ENCODE measurements at regions not wholly inside any gene's neighbourhood (a gene's known extent, or its start where the extent isn't known, plus 50 kb on each side); places are given as distances from the start of the nearest gene placed in this dataset.

GRCh38 chr2:2849464-2850217, 518.6 kb upstream of the MYT1L start:
- DNase-seq (ENCODE audit: low read depth, low spot score) = no peak

- peak; percentile 15 for DNase-seq (ENCODE audit: low read depth, low spot score)
Measured at GRCh38 chr2:2848621-2849333, 517.7 kb upstream of the MYT1L start.

- no peak for DNase-seq (ENCODE audit: low read depth, low spot score)
Measured at GRCh38 chr2:2848198-2848597, 517.1 kb upstream of the MYT1L start.

GRCh38 chr2:2847209-2847676, 516.2 kb upstream of the MYT1L start:
- DNase-seq (ENCODE audit: low read depth, low spot score) = peak; percentile 26

GRCh38 chr2:2846332-2847208, 515.5 kb upstream of the MYT1L start:
- peak; percentile 23 for DNase-seq (ENCODE audit: low read depth, low spot score)

- no peak for DNase-seq (ENCODE audit: low read depth, low spot score)
Measured at GRCh38 chr2:2845806-2846315, 514.8 kb upstream of the MYT1L start.

GRCh38 chr2:2845267-2845666, 514.2 kb upstream of the MYT1L start:
- DNase-seq (ENCODE audit: low read depth, low spot score) = no peak

GRCh38 chr2:2843969-2844548, 513.0 kb upstream of the MYT1L start:
- peak; percentile 34 for DNase-seq (ENCODE audit: low read depth, low spot score)

GRCh38 chr2:2842466-2842865, 511.4 kb upstream of the MYT1L start:
- DNase-seq (ENCODE audit: low read depth, low spot score) = no peak

GRCh38 chr2:2840681-2841300, 509.7 kb upstream of the MYT1L start:
- DNase-seq (ENCODE audit: low read depth, low spot score) = no peak

- DNase-seq (ENCODE audit: low read depth, low spot score) = no peak
Measured at GRCh38 chr2:2839782-2840531, 508.9 kb upstream of the MYT1L start.

GRCh38 chr2:2839393-2839781, 508.3 kb upstream of the MYT1L start:
- DNase-seq (ENCODE audit: low read depth, low spot score) = no peak

GRCh38 chr2:2838548-2838845, 507.4 kb upstream of the MYT1L start:
- no peak for DNase-seq (ENCODE audit: low read depth, low spot score)

GRCh38 chr2:2837746-2838547, 506.9 kb upstream of the MYT1L start:
- peak; percentile 31 for DNase-seq (ENCODE audit: low read depth, low spot score)

GRCh38 chr2:2836343-2837070, 505.4 kb upstream of the MYT1L start:
- DNase-seq (ENCODE audit: low read depth, low spot score) = no peak

GRCh38 chr2:2834516-2835254, 503.6 kb upstream of the MYT1L start:
- DNase-seq (ENCODE audit: low read depth, low spot score) = no peak

GRCh38 chr2:2834105-2834504, 503.0 kb upstream of the MYT1L start:
- DNase-seq (ENCODE audit: low read depth, low spot score) = no peak

GRCh38 chr2:2832657-2833056, 501.6 kb upstream of the MYT1L start:
- DNase-seq (ENCODE audit: low read depth, low spot score) = no peak
